Uterus (tissue), 2 donors: ENCODE measurements at regions not wholly inside any gene's neighbourhood (a gene's known extent, or its start where the extent isn't known, plus 50 kb on each side); places are given as distances from the start of the nearest gene placed in this dataset.

Source experiments
- CTCF ChIP-seq, 4 experiments: fragments of 200-600 bp in 2 of 4; fragments of 450-650 bp in 2 of 4; sonication (generic) in 2 of 4; IDR thresholded peaks; one replicate each; pipeline ENCODE4 v1.5.1; 2016 to 2019; ENCODE audit warnings: antibody characterized with exemption in 4 of 4, mild to moderate bottlenecking in 2 of 4, moderate library complexity in 1 of 4
- POLR2A ChIP-seq, 2 donors: fragments of 450-650 bp; IDR thresholded peaks; one replicate each; pipeline ENCODE4 v1.6.1; 2016; ENCODE audit warnings: antibody characterized with exemption in 2 of 2, mild to moderate bottlenecking in 1 of 2, moderate library complexity in 1 of 2

GRCh38 chr21:24617819-24618218 lies 989.5 kb downstream of the MRPL39 start:
- no peak for TF ChIP-seq CTCF (IDR thresholded peaks at IDR 0.05)
- no peak for TF ChIP-seq POLR2A (IDR thresholded peaks at IDR 0.05)
